GM19395 (cell line): ENCODE measurements at regions not wholly inside any gene's neighbourhood (a gene's known extent, or its start where the extent isn't known, plus 50 kb on each side); places are given as distances from the start of the nearest gene placed in this dataset.
"Not testable (repeated sequence)": the region's sequence is repeated elsewhere in the genome, so short reads cannot be mapped to it uniquely, and the experiment has no call there.

Experiments
- ATAC-seq: cut with Tn5 transposase; IDR thresholded peaks from one replicate; pipeline ENCODE4 v1.9.1; 2021; ENCODE audit warnings: mild to moderate bottlenecking, moderate library complexity; ENCODE audit not compliant: unreplicated experiment

GRCh38 chr19:30097746-30098280, 155.8 kb downstream of the URI1 start:
- ATAC-seq = no peak

DNA sequence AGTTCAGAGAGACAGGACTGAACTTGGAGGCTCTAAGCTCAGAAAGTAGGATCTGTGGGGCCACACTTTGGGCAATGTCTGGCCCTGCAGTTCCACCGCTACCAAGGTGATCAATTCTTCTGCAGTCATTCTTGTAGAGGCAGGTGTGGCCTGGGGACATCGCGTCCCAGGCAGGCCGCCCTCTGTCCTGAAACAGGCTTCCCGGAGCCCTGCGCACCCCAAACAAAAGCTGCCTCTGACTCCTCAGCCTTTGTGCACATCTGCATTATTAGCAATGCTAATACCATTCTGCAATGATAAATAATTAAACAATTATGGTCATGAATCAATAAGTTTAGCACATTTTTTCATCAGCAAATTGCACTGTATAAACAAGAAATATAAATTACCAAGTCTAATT, 160.2 kb downstream of the URI1 start:
- ATAC-seq = no peak

GRCh38 chr19:30102666-30103065, 160.6 kb downstream of the URI1 start:
- no peak for ATAC-seq

GRCh38 chr19:30103981-30104380, 161.9 kb downstream of the URI1 start:
- ATAC-seq = no peak

DNA sequence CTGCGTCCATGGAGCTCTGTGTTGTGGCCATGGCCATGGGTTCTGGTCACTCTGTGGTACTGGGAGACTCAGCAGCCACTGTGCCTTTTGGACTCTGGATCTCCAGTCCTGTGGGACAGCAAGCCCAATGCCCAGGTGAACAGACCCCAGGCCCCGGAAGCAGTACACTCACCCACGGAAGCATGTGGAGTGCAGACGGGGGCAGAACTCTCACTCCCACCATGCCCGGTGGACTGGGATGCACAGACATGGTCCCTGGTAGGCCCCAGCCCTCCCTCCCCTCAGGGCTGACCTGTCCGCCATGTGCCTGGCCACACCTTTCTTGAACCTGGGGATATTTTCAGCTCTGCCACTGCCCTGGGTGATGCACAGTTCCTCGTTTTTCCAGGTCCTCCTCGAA, 163.3 kb downstream of the URI1 start:
- ATAC-seq = no peak

- ATAC-seq = no peak
Observed at GRCh38 chr19:30105727-30106126, 163.7 kb downstream of the URI1 start.

DNA sequence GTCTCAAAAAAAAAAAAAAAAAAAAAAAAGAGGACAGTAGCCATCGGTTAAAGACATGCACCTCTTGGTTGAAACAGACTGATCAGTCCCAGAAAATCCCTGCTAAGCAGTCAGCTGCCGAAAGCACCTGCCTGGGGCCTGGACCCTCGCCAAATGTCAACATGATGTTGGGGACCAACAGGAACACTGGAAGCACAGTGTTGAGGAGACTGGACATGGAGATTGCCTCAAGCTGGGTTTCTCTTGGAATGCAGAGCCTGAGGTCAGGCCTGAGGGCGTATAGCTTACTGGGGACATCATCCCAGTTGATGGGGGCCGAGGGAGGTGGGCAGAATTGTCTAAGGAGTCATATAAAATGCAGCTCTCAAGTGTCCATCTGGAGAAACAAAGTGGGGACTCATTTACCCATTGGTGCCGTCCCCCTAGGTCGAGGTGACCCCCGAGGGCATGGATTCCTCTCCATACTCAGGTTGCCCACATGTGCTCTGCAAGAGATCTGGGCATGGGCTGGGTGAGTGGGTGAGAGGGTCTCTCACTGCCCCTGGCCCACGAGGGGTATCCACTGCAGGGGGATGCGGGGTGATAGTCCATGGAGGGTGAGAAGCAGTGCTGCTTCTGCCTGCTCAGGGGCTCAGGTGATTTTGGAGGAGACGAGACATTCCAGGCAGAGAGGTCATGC, 164.5 kb downstream of the URI1 start:
- ATAC-seq = no peak

GRCh38 chr19:30107251-30107650, 165.2 kb downstream of the URI1 start:
- ATAC-seq = no peak

DNA sequence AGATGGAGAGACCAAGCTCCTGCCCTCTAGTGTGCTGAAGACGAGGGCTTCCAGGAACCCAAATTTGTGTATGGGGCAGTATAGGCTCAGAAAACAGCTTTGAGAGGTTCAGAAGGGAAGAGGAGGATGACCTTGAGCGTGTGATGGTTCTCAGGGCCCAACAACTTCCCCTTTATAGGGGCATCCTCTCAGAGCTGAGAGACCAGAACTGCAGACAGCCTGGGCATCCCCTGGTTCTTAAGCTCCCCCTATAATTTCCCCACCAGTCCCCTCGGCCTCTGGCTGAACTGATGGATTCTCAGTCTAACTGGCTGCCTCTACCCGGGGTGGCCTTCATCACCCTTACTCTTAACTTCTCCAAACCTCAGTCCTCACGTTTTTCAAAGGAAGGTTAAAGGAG, 167.5 kb downstream of the URI1 start:
- no peak for ATAC-seq

DNA sequence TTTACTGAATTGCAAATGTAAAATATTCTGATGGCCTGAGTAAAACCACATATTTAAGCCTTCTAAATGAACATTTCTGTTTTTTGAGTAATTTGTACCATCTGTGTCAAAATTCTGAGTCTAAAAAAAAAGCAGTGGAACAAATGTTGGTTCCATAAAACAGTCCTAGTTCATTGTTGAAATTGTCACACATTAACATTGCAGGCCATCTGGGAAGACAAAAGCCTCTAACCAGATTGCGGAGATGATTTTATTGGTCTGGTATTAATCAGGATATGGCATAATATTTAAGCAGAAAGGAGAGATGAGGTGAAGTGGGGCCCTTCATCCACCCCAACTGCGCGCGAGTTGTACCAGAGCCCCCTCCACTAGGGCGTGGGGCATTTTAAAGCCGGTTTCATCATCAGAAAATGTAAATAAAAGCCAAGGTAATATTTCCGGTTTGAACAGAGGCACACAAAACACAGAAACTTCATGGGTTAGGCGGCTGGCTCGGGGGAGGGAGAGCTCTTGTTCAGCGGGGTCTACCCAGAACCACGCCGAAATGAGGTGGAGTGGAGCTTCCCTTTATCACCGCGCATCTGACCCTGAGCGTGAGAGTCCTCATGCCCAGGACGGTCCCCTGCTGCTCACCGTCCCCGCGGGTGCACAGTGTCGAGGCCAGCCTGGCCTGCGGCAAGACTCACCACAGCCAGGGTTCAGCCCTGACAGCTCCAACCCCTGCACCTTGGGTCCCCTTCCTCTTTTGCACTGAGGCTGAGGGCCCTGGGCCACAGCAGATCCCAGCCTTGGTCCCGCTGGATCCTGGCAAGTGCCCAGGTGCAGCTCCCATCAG, 169.2 kb downstream of the URI1 start:
- ATAC-seq = no peak

DNA sequence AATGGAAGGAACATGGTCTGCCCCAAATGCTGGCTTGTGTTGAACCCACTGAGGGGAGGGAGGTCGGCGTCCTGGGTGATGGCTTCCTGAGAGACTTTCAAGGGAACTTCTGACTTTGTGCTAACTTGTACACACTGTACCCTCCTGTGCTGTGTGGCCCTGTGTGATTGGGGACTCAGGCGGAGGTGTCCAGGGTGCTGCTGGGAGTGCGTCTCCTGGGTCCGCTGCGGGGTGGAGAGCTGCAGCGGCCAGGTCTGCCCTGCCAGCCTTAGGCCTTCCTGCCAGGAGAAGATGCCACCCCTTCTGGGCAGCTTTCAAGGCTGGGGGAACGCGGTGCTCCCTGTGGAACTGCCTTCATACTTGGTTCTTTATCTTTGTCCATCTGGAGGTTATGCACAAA, 170.1 kb downstream of the URI1 start:
- ATAC-seq = no peak

- ATAC-seq = no peak
Observed at GRCh38 chr19:30112666-30113065, 170.6 kb downstream of the URI1 start.

DNA sequence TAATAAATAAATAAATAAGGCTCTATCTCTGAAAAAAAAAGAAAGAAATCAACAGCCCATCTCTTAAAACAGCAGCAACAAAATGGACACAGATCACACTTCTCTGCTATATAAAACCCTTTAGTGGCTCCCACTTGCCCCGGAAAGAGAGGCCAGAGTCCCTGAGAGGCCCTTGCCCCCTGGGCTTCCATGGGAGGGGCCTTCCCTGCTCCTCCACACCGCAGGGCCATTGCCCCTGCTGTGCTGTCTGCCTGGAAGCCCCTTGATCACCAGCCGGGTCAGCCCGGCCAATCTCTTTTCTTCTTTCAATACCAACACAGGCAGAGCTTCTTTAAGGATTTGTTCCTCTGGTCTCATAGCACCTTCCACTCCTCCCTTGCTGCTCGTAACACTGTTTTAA, 171.1 kb downstream of the URI1 start:
- no peak for ATAC-seq

- ATAC-seq = not testable (repeated sequence)
Observed at GRCh38 chr19:30114095-30114494, 172.1 kb downstream of the URI1 start.

- no peak for ATAC-seq
Observed at GRCh38 chr19:30115947-30116346, 173.9 kb downstream of the URI1 start.

DNA sequence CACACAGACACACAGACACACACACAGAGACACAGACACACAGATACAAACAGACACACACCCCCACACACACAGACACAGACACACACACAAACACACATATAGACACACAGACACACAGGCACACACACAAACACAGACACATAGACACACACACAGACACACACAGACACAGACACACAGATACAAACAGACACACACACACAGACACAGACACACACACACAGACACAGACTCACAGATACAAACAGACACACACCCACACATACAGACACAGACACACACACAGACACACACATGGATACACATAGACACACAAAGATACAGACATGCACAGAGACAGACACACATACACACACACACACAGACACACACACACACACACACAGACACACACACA, 174.5 kb downstream of the URI1 start:
- no peak for ATAC-seq

DNA sequence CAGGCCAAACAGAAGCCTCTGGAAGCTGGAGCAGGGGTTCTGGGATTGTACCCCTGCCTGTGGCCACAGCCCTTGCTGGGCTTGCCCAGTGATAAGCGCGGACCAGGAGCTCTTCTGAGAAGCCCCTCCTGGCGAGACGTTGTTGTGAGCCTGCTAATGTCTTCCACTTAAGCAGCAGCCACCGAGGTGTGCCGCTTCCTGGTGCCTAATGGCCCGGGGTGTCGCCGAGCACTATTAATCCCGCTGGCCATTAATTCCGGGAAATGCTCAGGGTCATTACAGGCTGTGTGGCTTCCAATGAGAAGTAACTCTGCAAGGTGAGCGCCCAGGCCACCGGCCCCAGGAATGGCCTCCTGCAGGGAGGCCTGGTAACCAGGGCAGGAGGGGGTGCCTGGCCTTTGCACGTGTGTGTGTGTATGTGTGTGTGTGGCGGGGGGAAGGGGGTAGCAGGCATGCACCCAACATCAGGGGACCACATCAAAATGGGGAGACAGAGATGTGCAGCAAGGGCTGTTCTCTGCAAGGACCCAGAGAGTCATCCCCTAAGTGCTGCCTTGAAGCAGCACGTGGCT, 175.0 kb downstream of the URI1 start:
- ATAC-seq = no peak

DNA sequence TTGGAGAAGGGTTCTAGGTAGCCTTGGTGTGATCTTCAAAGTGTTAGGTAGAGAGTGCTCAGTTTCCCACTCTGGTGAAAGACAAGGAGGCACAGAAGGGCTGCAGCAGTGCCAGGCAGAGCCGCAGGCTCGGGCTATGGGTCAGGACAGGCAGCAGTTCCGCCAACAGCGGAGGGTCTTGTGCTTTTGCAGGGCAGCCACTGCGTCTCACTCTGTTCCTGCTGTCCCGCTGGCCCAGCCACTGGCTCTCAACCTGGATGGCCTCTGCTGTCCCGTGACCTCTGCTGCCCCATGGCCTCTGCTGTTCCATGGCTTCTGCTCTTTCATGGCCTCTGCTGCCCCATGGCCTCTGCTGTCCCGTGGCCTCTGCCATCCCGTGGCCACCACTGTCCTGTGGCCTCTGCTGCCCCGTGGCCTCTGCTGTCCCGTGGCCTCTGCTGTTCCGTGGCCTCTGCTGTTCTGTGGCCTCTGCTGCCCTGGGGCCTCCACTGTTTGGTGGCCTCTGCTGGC, 175.7 kb downstream of the URI1 start:
- no peak for ATAC-seq

DNA sequence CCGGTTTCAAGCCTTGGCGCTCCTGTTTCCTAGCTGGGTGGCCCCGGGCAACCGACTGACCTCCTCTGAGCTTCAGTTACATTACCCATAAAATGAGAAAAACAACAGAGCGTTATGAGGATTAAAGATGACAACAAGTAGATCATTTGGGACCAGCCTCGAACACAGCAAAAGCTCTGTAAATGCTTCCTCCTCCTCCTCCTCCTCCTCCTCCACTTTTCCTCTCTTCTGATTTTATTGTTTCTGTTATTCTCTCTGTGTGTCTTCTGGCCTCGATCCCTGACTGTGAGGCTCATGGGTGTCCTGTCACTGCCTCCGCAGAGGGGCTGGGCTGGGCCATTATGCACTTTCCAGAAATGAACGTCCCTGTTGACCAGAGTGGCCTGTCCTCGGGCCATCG, 176.2 kb downstream of the URI1 start:
- ATAC-seq = no peak

DNA sequence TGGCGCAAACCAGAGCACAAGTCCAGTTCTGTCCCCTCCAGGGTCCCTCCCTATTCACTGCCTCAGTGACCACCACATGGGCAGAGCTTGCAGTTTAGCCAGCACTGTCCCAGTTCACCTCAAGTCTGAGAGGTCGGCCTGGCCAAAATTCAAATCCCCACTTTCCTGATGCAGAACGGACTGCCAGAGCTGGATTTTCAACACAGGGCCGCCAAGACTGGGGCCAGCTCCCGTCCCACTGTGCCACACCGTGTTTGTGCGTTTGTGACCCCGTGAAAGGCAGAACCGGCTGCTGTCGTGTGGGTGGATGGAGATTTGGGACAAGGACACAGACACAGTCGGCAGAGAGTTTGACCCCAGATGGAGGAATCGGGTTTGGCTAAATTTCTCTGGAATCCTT, 176.7 kb downstream of the URI1 start:
- ATAC-seq = no peak

DNA sequence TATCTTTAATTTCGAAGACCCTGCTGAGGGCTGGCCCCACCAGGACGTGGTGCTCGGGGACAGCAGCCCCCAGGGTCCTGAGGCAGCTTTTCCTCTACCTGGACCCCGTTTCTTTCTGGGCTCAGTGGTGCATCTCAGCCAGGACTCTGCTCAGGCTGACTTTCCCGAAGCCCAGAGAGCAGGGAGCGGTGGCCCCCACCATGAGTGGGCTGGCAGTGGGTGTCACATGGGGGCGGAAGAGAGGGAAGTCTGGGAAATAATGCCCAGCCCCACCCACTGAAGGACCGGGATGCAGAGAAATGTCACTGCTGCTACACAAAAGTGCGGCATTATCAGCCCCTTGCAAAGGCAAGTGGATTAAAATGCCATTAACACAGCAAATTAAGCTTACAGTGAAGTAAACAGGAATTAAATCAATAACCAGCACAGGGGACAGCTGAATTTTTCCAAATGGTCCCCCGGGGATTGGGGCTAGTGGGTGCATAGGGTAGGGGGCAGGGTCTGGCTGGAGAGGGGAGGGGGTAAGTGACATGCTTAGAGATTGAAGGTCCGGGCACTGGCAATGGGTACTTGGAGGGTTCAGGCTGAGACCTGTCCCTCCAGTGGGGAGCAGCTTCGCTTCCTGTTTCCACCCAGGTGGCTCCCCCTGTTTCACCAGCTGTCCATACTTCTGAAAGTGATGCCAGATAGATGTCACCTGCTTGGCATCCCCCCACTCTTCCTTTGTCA, 177.3 kb downstream of the URI1 start:
- no peak for ATAC-seq
